Nephron progenitor cell (in vitro differentiated cells): ENCODE measurements at regions not wholly inside any gene's neighbourhood (a gene's known extent, or its start where the extent isn't known, plus 50 kb on each side); places are given as distances from the start of the nearest gene placed in this dataset.

Experiments
- DNase-seq: peaks from one replicate; pipeline ENCODE4 v3.0.0; 2021
- H3K27ac Mint-ChIP-seq: 2 replicates; pipeline ENCODE4 v1.8.0; 2021; ENCODE audit warnings: mild to moderate bottlenecking, moderate library complexity, mixed read lengths
- H3K27me3 Mint-ChIP-seq: 2 replicates; pipeline ENCODE4 v1.8.0; 2021; ENCODE audit warnings: mild to moderate bottlenecking, low read depth, mixed read lengths; ENCODE audit not compliant: poor library complexity
- H3K36me3 Mint-ChIP-seq: 2 replicates; pipeline ENCODE4 v1.8.0; 2021; ENCODE audit warnings: low read depth, mixed read lengths
- H3K4me1 Mint-ChIP-seq: 2 replicates; pipeline ENCODE4 v1.8.0; 2021; ENCODE audit warnings: mixed read lengths
- H3K4me3 Mint-ChIP-seq: 2 replicates; pipeline ENCODE4 v1.8.0; 2021; ENCODE audit warnings: mild to moderate bottlenecking, moderate library complexity, mixed read lengths
- H3K9me3 Mint-ChIP-seq: 2 replicates; pipeline ENCODE4 v1.8.0; 2021; ENCODE audit warnings: mild to moderate bottlenecking, moderate library complexity, mixed read lengths
- CTCF ChIP-seq: fragments of 200-600 bp; sonication (generic); IDR thresholded peaks from 2 replicates; pipeline ENCODE4 v1.5.0; 2021; ENCODE audit warnings: antibody characterized with exemption

- no peak for TF ChIP-seq CTCF
- H3K27me3 Mint-ChIP-seq = no peaks in the 10 kb centered on the region
- H3K4me1 Mint-ChIP-seq = no peaks in the 10 kb centered on the region
- H3K27ac Mint-ChIP-seq = no peak overlapping the region
- H3K4me3 Mint-ChIP-seq = no peak overlapping the region
- no peaks in the 10 kb centered on the region for H3K36me3 Mint-ChIP-seq
- DNase-seq = no peak
- H3K9me3 Mint-ChIP-seq = no peaks in the 10 kb centered on the region
Observed at GRCh38 chr2:57965219-57965618, 81.4 kb upstream of the VRK2 start.

GRCh38 chr2:57965961-57966360 lies 80.6 kb upstream of the VRK2 start:
- Mint-ChIP-seq H3K36me3 (no peaks in the 10 kb centered on the region), H3K27ac (no peak overlapping the region), H3K27me3 (no peaks in the 10 kb centered on the region), H3K4me3 (no peak overlapping the region), H3K4me1 (no peaks in the 10 kb centered on the region), H3K9me3 (no peaks in the 10 kb centered on the region)
- no peak for TF ChIP-seq CTCF
- no peak for DNase-seq

- no peak overlapping the region for H3K4me3 Mint-ChIP-seq
- DNase-seq = no peak
- no peaks in the 10 kb centered on the region for H3K9me3 Mint-ChIP-seq
- H3K36me3 Mint-ChIP-seq = no peaks in the 10 kb centered on the region
- H3K27me3 Mint-ChIP-seq = no peaks in the 10 kb centered on the region
- no peak overlapping the region for H3K27ac Mint-ChIP-seq
- no peak for TF ChIP-seq CTCF
- H3K4me1 Mint-ChIP-seq = no peaks in the 10 kb centered on the region
Observed at GRCh38 chr2:57973621-57974186, 72.9 kb upstream of the VRK2 start.

- no peak for TF ChIP-seq CTCF
- Mint-ChIP-seq H3K4me1 (no peaks in the 10 kb centered on the region), H3K4me3 (no peak overlapping the region), H3K36me3 (no peaks in the 10 kb centered on the region), H3K27ac (no peak overlapping the region), H3K9me3 (no peaks in the 10 kb centered on the region), H3K27me3 (no peaks in the 10 kb centered on the region)
- DNase-seq = no peak
Observed at GRCh38 chr2:57979158-57979557, 67.4 kb upstream of the VRK2 start.

- H3K36me3 Mint-ChIP-seq = no peaks in the 10 kb centered on the region
- no peak overlapping the region for H3K27ac Mint-ChIP-seq
- H3K4me3 Mint-ChIP-seq = no peak overlapping the region
- no peak for DNase-seq
- H3K4me1 Mint-ChIP-seq = no peaks in the 10 kb centered on the region
- no peaks in the 10 kb centered on the region for H3K9me3 Mint-ChIP-seq
- H3K27me3 Mint-ChIP-seq = no peaks in the 10 kb centered on the region
- no peak for TF ChIP-seq CTCF
Observed at GRCh38 chr2:57981083-57981768, 65.4 kb upstream of the VRK2 start.
